ENCODE measurements at regions not wholly inside any gene's neighbourhood (a gene's known extent, or its start where the extent isn't known, plus 50 kb on each side); places are given as distances from the start of the nearest gene placed in this dataset.
"Not testable (repeated sequence)": the region's sequence is repeated elsewhere in the genome, so short reads cannot be mapped to it uniquely, and the experiment has no call there.

GRCh38 chr13:37986811-37987210 lies 117.2 kb upstream of the TRPC4 start:
- DNase-seq, result no peak

- DNase-seq, result no peak
These were observed 115.7 kb upstream of the TRPC4 start for GRCh38 chr13:37985281-37985680.

GRCh38 chr13:37984357-37984756 lies 114.8 kb upstream of the TRPC4 start:
- no peak for DNase-seq

- DNase-seq, result no peak
These were observed 112.4 kb upstream of the TRPC4 start for GRCh38 chr13:37981932-37982331.

GRCh38 chr13:37978680-37979079 lies 109.1 kb upstream of the TRPC4 start:
- DNase-seq, result no peak

GRCh38 chr13:37968555-37968954 lies 99.0 kb upstream of the TRPC4 start:
- no peak for DNase-seq

- no peak for DNase-seq
These were observed 96.7 kb upstream of the TRPC4 start for GRCh38 chr13:37966266-37966665.

- DNase-seq, result no peak
These were observed 90.9 kb upstream of the TRPC4 start for GRCh38 chr13:37960427-37960826.

GRCh38 chr13:37959284-37959683 lies 89.7 kb upstream of the TRPC4 start:
- no peak for DNase-seq

- DNase-seq, result no peak
These were observed 87.0 kb upstream of the TRPC4 start for GRCh38 chr13:37956536-37956935.

GRCh38 chr13:37954597-37954996 lies 85.0 kb upstream of the TRPC4 start:
- DNase-seq, result not testable (repeated sequence)

GRCh38 chr13:37954191-37954590 lies 84.6 kb upstream of the TRPC4 start:
- no peak for DNase-seq

GRCh38 chr13:37953696-37954095 lies 84.1 kb upstream of the TRPC4 start:
- DNase-seq, result no peak

- no peak for DNase-seq
These were observed 80.4 kb upstream of the TRPC4 start for GRCh38 chr13:37950016-37950415.

- DNase-seq, result no peak
These were observed 78.0 kb upstream of the TRPC4 start for GRCh38 chr13:37947419-37948140.

- DNase-seq, result no peak
These were observed 76.3 kb upstream of the TRPC4 start for GRCh38 chr13:37945651-37946575.

GRCh38 chr13:37944869-37945442 lies 75.4 kb upstream of the TRPC4 start:
- no peak for DNase-seq

GRCh38 chr13:37944081-37944868 lies 74.7 kb upstream of the TRPC4 start:
- DNase-seq, result no peak

GRCh38 chr13:37942929-37943328 lies 73.4 kb upstream of the TRPC4 start:
- DNase-seq, result no peak

GRCh38 chr13:37934339-37935191 lies 65.0 kb upstream of the TRPC4 start:
- DNase-seq, result peak; percentile 1

GRCh38 chr13:37929308-37929707 lies 59.7 kb upstream of the TRPC4 start:
- DNase-seq, result no peak

- DNase-seq, result no peak
These were observed 58.0 kb upstream of the TRPC4 start for GRCh38 chr13:37927561-37927960.

Data from activated gamma-delta T cell (primary cell).